T-helper 22 cell (primary cell): ENCODE measurements at regions not wholly inside any gene's neighbourhood (a gene's known extent, or its start where the extent isn't known, plus 50 kb on each side); places are given as distances from the start of the nearest gene placed in this dataset.
"Not testable (repeated sequence)": the region's sequence is repeated elsewhere in the genome, so short reads cannot be mapped to it uniquely, and the experiment has no call there.

Experiments
- DNase-seq: peaks from one replicate; pipeline ENCODE4 v3.0.0-alpha.2; 2020; ENCODE audit warnings: low read depth

- DNase-seq, result not testable (repeated sequence)
These were observed 131.9 kb downstream of the CWH43 start for GRCh38 chr4:49117951-49118350.

- not testable (repeated sequence) for DNase-seq
These were observed 132.5 kb downstream of the CWH43 start for GRCh38 chr4:49118379-49119212.

GRCh38 chr4:49119345-49119744, 133.3 kb downstream of the CWH43 start:
- DNase-seq, result not testable (repeated sequence)

- DNase-seq, result not testable (repeated sequence)
These were observed 134.1 kb downstream of the CWH43 start for GRCh38 chr4:49120042-49120779.

- DNase-seq, result not testable (repeated sequence)
These were observed 134.7 kb downstream of the CWH43 start for GRCh38 chr4:49120804-49121203.

- DNase-seq, result not testable (repeated sequence)
These were observed 140.4 kb downstream of the CWH43 start for GRCh38 chr4:49126443-49126842.

GRCh38 chr4:49126858-49127257, 140.8 kb downstream of the CWH43 start:
- DNase-seq, result not testable (repeated sequence)

GRCh38 chr4:49129385-49129784, 143.3 kb downstream of the CWH43 start:
- DNase-seq, result not testable (repeated sequence)

GRCh38 chr4:49129870-49130269, 143.8 kb downstream of the CWH43 start:
- not testable (repeated sequence) for DNase-seq

GRCh38 chr4:49130724-49131123, 144.6 kb downstream of the CWH43 start:
- DNase-seq, result not testable (repeated sequence)

GRCh38 chr4:49137043-49137442, 151.0 kb downstream of the CWH43 start:
- DNase-seq, result not testable (repeated sequence)

GRCh38 chr4:49137961-49138360, 151.9 kb downstream of the CWH43 start:
- DNase-seq, result not testable (repeated sequence)

- not testable (repeated sequence) for DNase-seq
These were observed 152.7 kb downstream of the CWH43 start for GRCh38 chr4:49138818-49139217.

- not testable (repeated sequence) for DNase-seq
These were observed 153.4 kb downstream of the CWH43 start for GRCh38 chr4:49139513-49139912.

- DNase-seq, result not testable (repeated sequence)
These were observed 154.3 kb downstream of the CWH43 start for GRCh38 chr4:49140351-49140750.

- DNase-seq, result not testable (repeated sequence)
These were observed 155.9 kb downstream of the CWH43 start for GRCh38 chr4:49141955-49142354.

GRCh38 chr4:49147143-49147542, 161.1 kb downstream of the CWH43 start:
- DNase-seq, result not testable (repeated sequence)

- not testable (repeated sequence) for DNase-seq
These were observed 161.5 kb downstream of the CWH43 start for GRCh38 chr4:49147596-49147995.

- DNase-seq, result not testable (repeated sequence)
These were observed 163.2 kb downstream of the CWH43 start for GRCh38 chr4:49149006-49149975.

GRCh38 chr4:49150351-49151083, 164.4 kb downstream of the CWH43 start:
- DNase-seq, result not testable (repeated sequence)

GRCh38 chr4:49153011-49153410, 166.9 kb downstream of the CWH43 start:
- DNase-seq, result not testable (repeated sequence)
